Fibroblast of mammary gland (primary cell): ENCODE measurements at regions not wholly inside any gene's neighbourhood (a gene's known extent, or its start where the extent isn't known, plus 50 kb on each side); places are given as distances from the start of the nearest gene placed in this dataset.
"Not testable (repeated sequence)": the region's sequence is repeated elsewhere in the genome, so short reads cannot be mapped to it uniquely, and the experiment has no call there.

Experiments
- DNase-seq: peaks from one replicate; pipeline ENCODE4 v3.0.0-alpha.2; 2010; ENCODE audit warnings: low read depth
- H3K4me3 ChIP-seq: 2 replicates; pipeline ENCODE4 v1.5.1; 2011; ENCODE audit warnings: low read depth, mild to moderate bottlenecking, low read length, moderate library complexity; ENCODE audit not compliant: control insufficient read depth
- TF ChIP-seq, protein P1 (sequence below): conservative IDR thresholded peaks from 2 replicates; pipeline ENCODE4 v1.5.1; 2011; ENCODE audit warnings: low read depth, low read length, inconsistent platforms; ENCODE audit not compliant: control insufficient read depth, insufficient read depth

DNA sequence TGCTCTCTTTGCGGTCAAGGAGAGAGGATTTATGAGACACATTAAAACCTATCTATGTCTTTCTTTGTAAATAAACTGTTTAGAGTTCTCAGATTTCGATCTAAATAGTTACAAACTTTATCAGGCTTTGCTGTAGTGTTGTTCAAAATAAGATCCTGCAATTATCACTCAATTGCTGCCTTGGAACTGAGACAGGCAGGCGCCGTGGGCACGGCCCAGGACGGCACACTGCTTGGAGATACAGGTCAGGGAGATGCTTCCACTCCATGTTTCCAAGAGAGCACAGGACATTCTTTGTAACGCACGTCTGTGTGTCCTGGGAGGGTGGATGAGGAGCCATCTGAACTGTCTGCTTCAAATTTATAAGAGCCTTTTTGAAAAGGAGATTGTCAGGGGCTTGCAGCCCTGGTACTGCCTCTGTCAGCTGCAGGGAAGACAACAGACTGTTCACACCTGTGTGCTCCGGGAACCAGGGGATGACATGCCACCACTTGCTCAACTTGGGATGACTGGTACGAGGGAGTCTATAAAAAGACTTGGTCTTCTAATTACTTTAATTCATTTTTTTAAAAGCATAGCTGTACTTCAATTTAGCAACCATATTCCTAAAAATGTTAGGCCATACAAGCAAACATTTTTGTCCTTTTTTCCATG, 472.9 kb upstream of the RUNX1 start:
- DNase-seq, result no peak
- no peak overlapping the region for H3K4me3 ChIP-seq
- TF ChIP-seq, protein P1, sequence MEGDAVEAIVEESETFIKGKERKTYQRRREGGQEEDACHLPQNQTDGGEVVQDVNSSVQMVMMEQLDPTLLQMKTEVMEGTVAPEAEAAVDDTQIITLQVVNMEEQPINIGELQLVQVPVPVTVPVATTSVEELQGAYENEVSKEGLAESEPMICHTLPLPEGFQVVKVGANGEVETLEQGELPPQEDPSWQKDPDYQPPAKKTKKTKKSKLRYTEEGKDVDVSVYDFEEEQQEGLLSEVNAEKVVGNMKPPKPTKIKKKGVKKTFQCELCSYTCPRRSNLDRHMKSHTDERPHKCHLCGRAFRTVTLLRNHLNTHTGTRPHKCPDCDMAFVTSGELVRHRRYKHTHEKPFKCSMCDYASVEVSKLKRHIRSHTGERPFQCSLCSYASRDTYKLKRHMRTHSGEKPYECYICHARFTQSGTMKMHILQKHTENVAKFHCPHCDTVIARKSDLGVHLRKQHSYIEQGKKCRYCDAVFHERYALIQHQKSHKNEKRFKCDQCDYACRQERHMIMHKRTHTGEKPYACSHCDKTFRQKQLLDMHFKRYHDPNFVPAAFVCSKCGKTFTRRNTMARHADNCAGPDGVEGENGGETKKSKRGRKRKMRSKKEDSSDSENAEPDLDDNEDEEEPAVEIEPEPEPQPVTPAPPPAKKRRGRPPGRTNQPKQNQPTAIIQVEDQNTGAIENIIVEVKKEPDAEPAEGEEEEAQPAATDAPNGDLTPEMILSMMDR, result no peak

DNA sequence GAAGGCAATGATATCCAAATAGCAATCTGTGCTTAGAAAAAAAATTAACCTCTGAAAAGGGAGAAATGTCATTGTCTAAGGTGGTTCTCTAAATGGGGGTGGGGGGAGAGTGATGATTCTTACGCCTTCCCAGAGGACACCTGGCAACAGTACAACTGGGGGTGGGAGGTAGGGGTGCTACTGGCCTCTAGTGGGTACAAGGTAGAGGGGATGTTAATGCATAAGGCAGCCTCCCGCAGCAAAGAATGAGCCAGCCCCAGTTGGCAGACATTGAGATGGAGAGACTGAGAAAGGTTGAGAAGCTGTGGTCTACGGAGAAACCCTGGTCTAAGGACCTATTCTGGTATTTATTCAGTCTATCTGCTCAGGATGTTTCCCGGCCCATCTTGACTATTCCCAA, 472.2 kb upstream of the RUNX1 start:
- no peak overlapping the region for H3K4me3 ChIP-seq
- TF ChIP-seq, protein P1, result no peak
- no peak for DNase-seq

DNA sequence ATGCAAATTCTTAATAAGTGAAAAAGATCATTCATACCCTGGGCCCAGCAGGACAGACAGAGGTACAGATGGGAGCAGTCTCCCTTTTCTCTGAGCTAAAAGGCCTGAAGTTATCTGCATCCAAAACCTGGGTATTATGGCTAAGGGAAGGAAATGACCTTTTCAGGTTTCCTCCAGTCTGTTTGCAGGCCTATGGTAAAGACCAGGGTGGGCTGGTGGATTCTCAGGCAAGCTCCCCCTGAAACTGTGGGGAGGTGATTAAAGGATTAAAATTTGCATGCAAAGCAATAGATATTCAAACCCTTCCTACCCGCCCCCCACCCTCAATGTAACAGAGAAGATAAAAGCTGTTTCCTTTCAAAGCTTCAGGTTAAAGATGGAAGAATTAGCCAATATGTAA, 471.8 kb upstream of the RUNX1 start:
- TF ChIP-seq, protein P1, result no peak
- no peak for DNase-seq
- H3K4me3 ChIP-seq, result no peak overlapping the region

DNA sequence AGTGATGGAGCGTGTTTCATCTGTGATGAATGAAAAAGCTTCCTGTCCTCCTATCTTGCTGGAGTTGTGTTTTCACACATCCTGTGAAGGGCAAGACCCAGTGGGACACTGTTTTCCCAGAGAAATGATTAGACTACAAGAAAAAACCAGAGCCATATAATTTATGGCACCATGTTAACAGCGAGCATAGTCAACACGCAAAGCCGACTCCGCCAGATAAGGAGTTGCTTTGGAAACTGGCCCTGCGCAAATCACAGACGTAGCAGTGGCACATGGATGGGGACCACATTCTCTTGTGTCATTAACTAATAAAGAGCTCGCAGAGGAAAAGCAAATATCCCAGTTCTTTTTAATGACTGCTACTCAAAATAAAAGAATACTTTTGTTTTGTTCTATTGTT, 471.2 kb upstream of the RUNX1 start:
- TF ChIP-seq, protein P1, result no peak
- no peak overlapping the region for H3K4me3 ChIP-seq
- no peak for DNase-seq

DNA sequence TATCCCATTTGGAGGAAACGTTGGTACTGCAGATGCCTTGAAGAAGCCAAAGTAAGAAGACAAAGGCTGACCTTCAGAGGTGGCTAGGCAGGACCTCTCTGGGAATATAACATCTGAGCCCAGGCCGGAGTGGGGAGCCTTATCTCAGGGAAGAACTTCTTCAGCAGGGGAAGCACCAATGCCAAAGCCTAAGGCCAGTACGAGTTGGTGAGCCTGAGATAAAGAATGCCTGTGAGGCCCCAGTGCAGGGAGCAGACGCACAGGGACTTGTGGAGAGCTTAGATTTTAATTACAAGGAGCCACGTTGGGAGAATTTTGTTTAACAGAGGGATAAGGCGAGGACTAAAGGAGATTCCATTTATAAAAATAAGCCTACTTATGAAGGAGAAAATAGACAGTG, 468.8 kb upstream of the RUNX1 start:
- TF ChIP-seq, protein P1, result no peak
- H3K4me3 ChIP-seq, result no peak overlapping the region
- no peak for DNase-seq

DNA sequence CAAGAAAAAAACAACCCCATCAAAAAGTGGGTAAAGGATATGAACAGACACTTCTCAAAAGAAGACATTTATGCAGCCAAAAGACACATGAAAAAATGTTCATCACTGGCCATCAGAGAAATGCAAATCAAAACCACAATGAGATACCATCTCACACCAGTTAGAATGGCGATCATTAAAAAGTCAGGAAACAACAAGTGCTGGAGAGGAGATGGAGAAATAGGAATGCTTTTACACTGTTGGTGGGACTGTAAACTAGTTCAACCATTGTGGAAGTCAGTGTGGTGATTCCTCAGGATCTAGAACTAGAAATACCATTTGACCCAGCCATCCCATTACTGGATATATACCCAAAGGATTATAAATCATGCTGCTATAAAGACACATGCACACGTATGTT, 467.2 kb upstream of the RUNX1 start:
- DNase-seq, H3K4me3 ChIP-seq: not testable (repeated sequence)

DNA sequence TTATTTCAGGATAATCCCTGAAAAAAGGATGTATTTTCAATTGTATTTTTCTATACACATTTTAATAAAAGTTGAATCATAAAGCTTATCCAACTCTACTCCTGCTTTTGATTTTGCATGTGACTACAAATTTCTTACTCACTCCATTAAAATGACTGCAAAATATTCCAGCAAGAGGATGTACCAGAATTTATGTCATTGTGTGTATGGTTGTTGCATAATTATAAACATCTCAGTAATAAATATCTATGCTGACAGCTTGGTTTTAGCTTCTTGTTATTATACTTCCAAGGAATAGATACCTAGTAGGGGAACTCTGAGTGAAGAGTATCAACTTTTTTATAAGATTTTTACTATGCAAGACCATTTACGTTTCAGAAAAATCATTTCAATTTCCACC, 463.2 kb upstream of the RUNX1 start:
- no peak overlapping the region for H3K4me3 ChIP-seq
- peak; percentile 82 for DNase-seq
- TF ChIP-seq, protein P1, result no peak
